GM21529 (cell line): ENCODE measurements at regions not wholly inside any gene's neighbourhood (a gene's known extent, or its start where the extent isn't known, plus 50 kb on each side); places are given as distances from the start of the nearest gene placed in this dataset.

Experiments
- ATAC-seq: cut with Tn5 transposase; IDR thresholded peaks from one replicate; pipeline ENCODE4 v1.9.1; 2021; ENCODE audit not compliant: unreplicated experiment

DNA sequence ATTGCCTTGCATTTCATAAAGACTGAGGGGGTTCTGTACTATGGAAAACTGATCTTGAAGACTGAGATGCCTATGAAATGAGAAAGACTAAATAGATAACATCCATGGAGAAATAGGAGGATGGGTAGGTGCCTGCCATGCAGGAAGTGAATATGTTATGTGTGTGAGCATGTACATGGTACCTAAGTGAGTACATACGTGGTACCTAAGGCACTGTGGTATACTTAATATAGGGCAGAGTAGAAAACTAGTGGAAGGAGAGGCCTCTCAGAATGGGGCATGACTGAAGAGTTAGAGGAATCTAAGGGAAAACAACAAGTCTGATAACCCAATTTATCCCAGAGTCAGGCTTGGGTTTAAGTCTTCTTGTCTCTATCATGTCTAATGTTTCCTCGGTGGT, 161.8 kb upstream of the DCN start:
- no peak for ATAC-seq

- no peak for ATAC-seq
Measured at GRCh38 chr12:91343010-91343409, 160.4 kb upstream of the DCN start.

DNA sequence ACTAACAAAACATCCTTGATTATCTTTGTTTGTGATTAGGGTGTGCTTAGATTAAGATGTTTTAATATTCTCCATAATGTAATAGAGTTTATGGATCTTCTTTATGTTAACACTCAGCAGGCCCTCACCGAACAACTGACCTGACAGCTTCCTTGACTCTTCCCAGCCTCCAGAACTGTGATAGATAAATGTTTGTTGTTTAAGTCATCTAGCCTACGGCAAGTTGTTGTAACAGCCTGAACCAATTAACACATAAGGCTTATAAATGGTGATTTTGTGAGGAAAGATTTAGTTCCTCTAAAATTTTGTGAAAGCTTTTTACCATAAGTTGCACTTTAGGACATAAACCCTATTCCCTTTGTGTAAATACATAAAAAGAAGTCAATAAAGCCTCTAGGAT, 156.5 kb upstream of the DCN start:
- no peak for ATAC-seq

DNA sequence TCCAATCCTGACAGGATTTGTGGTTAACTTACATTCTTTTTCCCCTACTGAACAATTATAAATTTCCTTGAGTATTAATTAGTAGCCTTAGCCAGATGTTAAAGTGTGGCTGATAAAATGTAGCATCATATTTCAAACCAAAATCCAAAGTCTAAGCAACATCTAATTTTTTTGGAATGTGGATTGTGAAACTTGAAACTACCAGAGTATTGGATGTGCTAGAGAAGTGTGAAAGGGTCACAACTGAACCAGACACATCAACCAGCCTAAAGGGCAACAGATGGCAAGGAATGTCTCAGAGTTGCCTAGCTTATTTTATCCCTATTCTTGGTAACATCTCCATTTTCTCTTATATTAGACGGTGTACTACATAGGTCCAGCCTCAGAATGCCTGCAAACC, 153.1 kb upstream of the DCN start:
- no peak for ATAC-seq

- ATAC-seq = no peak
Measured at GRCh38 chr12:91333966-91334365, 151.3 kb upstream of the DCN start.

GRCh38 chr12:91332302-91332701, 149.7 kb upstream of the DCN start:
- ATAC-seq = no peak

DNA sequence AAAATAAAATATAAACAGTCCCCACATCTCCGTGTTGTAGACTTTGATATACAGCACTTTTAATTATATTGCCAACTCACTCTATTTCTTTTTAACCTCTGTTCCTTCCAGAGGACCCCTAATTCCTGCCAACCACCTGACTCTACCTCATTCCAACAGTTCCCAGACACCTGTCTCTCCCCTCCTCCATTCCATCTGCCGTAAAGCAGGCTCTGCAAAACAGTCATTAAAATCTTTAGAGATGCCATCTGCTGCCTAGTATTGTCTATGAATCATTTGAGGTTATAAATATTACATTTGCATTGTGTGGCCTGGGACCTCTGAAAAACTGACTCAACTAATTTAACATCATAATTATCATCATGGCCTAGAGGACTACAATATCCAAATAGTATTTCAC, 148.8 kb upstream of the DCN start:
- ATAC-seq = no peak

- ATAC-seq = no peak
Measured at GRCh38 chr12:91328451-91328850, 145.8 kb upstream of the DCN start.

DNA sequence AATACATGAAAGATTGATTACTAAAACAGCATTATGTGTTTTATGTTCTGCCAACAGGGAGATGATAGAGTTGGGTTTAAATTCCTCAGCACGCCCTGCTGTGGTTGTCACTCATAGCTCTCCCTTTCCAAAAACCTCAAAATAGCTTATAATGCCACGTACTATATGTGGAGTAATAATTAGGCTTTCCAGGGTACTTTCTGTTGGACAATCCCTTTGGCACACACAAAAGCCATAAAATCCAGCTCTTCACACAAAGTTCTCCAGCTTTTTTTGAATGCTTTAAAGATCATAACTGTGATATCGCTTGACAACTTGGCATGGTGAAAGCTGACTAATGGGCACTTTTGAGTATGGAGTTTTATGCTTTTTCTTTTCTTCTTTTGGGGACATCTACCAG, 145.3 kb upstream of the DCN start:
- ATAC-seq = no peak

GRCh38 chr12:91327131-91327530, 144.5 kb upstream of the DCN start:
- no peak for ATAC-seq

DNA sequence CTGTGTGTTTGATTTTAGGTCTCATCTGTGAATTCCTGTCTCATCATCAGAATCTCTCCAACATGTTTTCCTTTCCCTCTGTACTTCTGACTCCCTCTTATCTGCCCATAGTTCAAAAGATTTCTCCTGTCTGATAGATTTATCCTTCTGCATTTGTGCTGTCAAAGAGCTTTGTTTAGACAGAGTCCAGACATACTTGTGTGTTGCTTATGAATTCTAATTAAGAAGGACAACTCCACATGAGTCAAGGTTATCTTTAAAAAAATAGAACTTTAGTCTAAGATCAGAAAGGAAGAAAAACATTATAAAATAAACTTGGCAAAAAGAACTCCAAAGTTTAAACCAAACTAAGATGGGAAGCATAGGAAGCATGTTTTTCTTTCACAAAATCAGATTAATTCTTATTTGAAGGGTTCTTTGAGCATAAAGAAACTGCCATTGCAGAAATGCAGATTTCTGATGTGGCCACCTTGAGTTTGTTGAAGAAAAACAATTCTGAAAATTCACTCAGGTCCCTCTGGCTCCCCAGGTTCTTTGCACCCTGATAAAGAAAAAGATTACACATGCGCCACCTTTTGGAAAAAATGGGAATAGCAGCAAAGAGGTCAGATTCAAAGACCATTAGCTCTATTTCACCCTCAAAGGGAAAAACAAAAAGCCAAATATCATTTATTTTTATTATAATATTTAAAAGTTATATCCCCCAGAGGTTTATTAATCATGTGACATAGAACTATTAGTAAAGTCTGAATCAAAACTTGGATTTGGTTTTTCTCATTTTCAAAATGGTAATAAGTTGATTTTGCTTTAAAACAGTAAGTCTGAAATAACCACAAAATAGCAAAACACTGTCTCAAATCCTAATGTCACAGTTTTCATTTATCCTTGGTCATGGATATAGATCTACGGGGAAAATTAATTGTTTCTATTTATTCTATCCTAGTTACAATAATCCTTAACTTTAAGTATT, 143.7 kb upstream of the DCN start:
- peak; percentile 90 for ATAC-seq

DNA sequence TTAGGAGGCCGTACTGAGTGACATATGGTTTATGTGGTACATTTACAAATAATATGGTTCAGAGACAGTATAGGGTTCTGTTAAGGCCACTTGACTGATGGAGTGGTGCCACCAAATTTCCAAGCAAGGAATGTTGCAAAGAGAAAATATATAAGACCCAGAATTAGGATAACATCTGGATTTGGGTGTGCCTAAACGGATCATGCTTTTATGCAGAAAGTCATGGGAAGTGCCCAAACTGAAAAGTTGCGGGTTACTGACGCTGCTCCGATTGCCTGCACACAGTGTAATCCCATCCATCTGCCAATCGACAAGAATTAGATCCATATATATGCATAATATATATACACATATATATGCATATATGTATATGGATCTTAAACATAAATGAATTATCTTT, 138.4 kb upstream of the DCN start:
- ATAC-seq = no peak

DNA sequence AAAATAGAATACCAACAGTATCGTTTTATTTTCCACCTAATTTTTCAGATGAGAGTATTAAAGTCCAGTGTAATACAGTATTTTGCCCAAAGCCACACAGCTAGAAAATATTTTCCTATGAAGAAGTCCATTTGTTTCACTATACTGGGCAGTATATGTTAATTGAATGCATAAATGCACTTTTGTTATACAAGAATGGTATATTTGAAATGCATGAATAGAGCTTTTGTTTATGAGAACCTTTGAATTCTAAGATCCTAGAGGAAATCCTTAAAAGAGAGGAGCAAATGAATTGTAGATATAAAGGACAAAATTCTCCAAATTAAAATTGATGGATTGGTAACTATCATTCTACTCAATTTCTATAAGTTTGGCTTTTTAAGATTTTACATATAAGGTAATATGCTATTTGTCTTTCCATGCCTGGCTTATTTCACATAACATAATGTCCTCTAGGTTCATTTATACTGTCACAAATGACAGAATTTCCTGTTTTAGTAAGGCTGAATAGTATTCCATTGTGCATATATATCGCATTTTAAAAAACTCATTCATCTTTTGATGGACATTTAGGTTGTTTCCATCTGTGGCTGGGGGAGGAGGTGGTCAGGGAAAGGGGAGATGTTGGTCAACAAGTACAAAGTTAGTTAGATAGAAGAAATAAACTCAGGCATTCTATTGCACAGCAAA, 136.6 kb upstream of the DCN start:
- no peak for ATAC-seq

DNA sequence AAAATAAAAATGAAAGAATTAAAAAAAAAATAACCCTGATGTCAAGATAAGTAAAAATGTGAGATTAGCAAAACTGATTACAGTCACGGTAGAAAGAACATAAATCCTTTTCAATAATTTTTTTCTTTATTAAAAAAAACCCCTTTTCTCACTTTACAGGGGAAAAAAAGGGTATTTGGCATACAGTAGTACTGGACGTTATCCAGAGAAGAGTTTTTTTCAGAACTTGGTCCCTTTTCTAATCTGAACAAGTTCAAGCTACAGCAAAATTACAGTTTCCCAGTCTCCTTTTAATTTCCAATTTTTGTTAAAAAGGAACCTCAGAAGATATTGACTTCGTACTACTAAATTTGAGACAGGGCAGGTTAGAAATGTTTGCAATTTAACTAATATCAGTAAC, 134.7 kb upstream of the DCN start:
- ATAC-seq = no peak

DNA sequence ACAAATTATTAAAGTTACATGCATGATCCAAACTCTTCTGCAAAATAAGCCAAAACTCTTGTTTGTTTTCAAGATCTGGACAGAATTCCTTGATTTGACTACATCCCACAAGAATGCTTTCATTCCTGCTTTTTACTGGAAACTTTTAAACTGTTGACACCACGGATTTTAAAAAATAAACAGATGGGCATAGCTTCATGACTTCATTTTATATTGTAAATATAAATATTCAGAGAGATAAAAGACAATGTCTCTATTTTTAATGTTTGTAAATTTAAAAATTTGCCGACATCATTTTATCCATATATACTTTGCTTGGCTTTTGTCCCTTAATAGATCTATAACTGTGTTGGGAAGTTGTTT, 134.3 kb upstream of the DCN start:
- no peak for ATAC-seq

GRCh38 chr12:91316161-91316906, 133.7 kb upstream of the DCN start:
- no peak for ATAC-seq

DNA sequence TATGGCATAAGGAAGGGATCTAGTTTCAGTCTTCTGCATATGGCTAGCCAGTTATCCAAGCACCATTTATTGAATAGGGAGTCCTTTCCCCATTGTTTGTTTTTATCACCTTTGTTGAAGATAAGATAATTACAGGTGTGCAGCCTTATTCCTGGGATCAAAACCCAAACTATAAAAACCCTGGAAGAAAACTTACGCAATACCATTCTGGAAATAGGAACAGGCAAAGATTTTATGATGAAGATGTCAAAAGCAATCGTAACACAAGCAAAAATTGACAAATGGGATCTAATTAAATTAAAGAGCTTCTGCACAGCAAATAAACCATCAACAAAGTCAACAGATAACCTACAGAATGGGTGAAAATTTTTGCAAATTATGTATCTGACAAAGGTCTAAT, 128.5 kb upstream of the DCN start:
- no peak for ATAC-seq

DNA sequence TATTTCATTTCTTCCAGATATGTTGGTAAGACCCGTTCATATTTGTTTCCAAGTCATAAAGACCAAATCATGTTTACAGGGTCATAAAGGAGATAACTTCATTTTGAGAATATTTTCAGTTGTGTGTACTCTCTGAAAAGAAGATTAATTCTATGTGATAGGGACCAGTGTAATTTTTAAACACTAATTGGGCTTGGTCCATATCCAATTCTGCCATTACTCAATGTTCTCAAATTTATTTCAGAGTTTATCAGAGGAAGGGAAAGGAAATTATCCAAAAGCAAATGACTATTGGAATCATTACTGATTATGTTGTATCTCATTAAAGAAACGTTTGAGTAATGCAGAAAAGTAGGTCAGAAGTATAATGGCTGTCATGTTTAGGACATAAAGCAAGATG, 126.8 kb upstream of the DCN start:
- no peak for ATAC-seq

DNA sequence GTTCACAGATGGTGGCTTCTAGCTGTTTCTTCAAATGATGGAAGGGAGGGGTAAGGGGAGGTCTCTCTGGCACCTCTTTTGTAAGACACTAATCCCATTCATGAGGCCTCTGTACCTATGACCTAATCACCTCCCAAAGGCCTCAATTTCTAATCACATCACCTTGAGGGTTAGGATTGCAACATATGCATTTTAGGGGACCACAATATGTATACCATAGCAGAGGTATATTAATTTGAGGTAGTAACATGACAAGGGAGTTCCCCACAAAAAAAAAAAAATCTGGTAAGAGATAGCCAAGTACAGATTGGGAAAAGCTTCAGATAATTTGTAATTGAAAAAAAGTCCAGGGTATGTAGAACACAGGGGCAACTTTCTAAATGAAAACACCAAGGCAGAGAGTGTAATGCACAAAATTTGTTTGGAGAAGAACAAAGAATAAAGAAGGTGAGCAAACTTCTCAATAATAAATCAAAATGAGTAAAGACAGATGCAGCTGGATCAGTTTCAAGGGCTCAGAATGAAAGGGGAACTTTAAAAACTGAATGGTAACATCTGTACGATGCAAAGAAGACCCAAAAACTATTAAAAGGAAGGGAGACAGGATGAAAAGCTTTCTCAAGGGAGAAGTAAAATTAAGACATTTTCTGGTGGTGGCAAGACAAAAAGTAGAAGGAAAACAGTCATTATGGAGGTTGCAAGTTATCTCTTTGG, 125.5 kb upstream of the DCN start:
- no peak for ATAC-seq

- no peak for ATAC-seq
Measured at GRCh38 chr12:91290354-91290753, 107.7 kb upstream of the DCN start.

DNA sequence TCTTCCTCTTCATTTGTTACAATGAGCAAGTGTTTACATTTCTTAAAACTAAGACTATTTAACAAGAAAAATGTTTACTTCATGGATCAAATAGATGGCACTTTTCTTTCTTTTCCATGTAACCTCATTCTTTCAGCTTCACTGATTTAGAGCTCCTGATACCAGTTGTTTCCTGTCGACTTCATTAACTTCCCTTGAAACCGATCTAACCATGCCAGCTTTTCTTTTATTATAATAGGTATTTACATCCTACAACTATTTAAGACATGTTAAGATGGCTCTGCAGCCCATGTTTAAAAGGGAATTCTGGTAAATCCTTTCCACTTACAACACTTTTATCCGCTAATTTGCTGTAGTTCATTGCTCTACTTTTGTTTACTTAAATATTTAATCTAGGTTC, 107.3 kb upstream of the DCN start:
- no peak for ATAC-seq
